ENCODE measurements at regions not wholly inside any gene's neighbourhood (a gene's known extent, or its start where the extent isn't known, plus 50 kb on each side); places are given as distances from the start of the nearest gene placed in this dataset.
"Not testable (repeated sequence)": the region's sequence is repeated elsewhere in the genome, so short reads cannot be mapped to it uniquely, and the experiment has no call there.

DNA sequence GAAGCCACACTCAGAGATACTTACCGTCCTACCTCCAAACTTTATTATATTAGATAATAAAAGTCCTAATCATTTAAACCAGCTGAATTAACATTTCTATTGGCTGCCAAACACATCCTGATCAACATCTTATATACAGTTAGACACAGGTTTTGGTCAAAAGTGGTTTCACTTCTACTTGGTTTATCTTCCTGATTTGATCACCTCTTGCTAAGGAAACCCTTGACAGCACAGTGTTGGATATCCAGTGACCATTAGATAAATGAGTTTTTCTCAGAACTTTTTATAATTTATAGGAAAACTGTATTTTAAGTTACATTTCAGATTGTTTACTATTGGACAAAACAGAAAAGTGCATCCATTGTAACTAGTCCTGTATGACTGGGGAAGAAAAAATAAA, 198.4 kb upstream of the NR2F2 start:
- no peak for DNase-seq (ENCODE audit: low spot score)

DNA sequence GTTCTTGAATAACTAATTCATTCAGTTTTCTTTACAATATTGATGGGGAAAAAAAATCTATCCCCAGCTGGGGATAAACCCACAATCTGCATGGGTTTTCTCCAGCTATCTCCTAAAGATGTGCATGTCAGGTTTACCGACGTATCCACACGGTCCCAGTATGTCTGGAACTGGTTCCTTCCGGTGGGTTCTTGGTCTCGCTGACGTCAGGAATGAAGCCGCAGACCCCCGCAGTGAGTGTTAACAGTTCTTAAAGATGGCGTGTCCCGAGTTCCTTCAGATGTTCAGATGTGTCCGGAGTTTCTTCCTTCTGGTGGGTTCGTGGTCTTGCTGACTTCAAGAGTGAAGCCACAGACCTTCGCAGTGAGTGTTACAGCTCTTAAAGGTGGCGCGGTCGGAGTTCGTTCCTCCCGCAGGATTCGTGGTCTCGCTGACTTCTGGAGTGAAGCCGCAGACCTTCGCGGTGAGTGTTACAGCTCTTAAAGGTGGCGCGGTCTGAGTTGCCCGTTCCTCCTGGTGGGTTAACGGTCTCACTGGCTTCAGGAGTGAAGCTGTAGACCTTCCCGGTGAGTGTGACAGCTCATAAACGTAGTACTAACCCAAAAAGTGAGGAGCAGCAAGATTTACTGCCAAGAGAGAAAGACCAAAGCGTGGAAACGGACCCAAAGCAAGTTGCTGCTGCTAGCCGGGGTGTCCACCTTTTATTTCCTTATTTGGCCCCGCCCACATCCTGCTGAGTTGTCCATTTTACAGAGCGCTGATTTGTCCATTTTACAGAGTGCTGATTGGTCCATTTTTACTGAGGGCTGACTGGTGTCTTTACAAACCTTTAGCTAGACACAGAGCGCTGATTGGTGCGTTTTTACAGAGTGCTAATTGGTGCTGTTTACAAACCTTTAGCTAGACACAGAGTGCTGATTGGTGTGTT, 195.1 kb upstream of the NR2F2 start:
- no peak for DNase-seq (ENCODE audit: low spot score)

DNA sequence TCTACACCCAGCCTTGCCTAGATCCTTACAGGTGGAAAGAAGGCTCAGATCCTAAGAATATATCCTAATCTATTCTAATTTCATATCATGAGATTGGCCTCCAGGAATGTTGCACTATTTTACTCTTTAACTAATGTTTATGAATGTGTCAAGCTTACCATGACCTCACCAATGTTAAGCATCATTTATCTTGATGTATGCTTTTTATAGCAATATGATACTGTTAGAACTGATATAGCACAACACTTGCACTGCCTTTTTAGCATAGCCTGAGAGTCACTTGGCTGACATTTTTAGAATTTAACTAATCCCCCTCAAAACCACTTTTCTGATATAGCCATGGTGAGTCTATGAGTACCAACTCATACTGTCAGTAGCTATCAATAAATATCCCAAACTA, 191.5 kb upstream of the NR2F2 start:
- no peak for DNase-seq (ENCODE audit: low spot score)

DNA sequence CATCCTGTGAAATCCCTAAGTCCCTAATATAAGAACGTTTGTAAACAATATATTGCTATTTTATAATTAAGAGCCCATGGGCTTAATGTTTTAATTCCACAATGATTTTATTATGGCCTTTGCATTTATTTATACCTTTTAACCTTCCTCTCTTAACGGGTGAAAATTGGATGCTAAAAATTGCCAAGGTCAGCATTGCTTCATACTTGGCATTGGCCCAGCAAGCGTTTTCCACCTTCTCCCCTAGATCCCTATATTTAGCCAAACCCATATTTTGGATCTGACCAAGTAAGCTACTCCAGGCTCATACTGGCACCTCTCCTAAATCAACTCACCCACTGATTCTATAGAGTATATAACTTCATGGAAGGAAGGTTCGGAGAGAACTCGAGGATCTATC, 188.0 kb upstream of the NR2F2 start:
- no peak for DNase-seq (ENCODE audit: low spot score)

DNA sequence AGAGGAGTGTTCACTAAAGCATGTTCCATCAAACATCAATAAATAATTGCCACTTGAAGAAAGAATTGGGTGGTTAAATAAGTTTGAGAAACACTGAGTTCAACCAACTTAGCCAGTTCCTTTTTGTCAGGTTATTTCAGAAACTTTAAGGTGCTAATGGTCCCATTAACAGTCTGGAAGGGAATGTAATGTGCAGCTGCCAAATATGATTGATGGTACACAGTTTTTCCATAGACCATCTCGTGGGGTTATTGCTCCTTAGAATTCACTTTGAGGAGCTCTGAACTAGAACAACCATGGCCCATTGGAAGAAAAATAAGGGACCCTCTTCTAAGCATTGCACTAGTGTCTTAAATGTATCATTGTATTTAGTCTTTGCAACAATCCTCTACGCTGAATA, 185.8 kb upstream of the NR2F2 start:
- DNase-seq (ENCODE audit: low spot score) = no peak

DNA sequence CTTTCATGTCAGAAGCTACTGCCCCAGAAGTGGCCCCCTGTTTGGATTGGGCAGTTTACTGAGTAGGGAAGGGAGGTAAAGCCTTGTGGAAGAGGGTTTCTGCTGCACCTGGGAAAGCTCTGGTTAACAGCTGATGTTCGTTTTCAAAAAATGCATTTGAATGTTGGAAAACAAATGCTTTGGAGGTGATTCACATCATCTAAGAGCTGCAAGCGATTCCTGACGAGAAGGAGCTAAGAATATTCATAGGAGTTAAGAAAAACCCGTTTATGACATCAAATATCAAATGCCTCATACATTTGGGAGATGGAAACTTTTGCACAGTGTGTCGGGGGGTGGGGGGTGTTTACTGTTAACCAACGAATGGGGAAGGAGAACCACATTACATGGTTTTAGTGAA, 183.8 kb upstream of the NR2F2 start:
- no peak for DNase-seq (ENCODE audit: low spot score)

DNA sequence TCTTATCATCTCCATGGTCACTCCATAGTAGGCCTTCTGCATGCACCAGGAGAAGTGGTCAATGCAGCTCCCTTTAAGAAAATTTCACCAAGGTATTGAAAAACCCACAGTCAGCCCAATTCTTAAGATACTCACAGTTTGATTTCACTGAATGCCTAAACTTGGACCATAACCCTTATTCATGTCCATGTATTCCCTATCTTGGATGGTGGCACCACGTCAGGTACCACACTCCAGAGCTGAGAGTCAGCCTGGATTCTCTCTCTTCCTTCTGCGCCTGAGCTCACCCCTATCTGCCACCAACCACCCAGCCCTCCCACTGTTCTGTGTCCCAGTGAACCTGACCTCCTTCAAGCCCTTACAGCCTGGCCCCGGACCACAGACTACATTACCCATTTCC, 183.2 kb upstream of the NR2F2 start:
- no peak for DNase-seq (ENCODE audit: low spot score)

DNA sequence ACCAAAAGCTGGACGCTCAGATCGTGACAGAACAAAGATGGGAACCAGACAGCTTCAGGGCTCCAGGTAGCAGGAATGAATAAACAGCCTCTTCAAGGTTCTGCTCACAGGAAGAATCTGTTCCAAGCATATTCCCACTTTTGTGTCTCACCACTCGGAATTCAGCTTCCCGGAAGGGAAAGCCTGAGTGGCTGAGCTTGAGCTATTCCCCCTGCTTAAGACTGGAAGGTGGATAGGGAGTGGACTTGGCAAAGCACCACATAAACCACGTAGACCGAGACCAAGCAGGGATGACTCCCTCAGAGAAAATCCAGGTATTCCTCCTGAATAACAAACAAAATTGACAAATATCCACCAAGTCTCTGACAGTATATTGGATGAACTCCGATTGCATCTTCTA, 180.2 kb upstream of the NR2F2 start:
- no peak for DNase-seq (ENCODE audit: low spot score)

DNA sequence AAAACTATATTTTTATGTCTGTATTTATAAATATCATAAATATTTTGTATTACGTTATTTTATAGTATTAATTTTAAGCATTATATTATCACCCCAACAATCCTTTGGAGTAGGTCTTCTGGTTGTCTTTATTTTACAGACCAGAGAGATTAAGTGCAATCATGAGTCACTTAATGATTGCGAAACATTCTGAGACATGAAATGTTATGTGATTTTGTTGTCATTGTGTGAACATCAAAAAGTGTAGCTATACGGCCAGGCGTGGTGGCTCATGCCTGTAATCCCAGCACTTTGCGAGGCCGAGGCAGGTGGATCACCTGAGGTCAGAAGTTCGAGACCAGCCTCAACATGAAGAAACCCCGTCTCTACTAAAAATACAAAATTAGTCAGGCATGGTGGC, 178.8 kb upstream of the NR2F2 start:
- peak; percentile 4 for DNase-seq (ENCODE audit: low spot score)

DNA sequence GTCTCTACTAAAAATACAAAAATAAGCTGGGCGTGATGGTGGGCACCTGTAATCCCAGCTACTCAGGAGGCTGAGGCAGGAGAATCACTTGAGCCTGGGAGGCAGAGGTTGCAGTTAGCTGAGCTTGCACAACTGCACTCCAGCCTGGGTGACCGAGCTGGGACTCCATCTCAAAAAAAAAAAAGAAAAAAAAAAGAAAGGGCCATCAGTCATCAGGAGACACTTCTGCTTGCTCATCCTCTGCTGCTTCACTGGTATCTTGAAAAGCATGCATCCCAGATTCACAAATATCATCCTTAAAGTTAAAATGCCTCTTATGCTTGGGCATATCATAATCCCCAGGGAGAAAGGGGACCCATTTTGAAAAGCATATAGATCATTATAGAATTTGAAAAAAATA, 176.6 kb upstream of the NR2F2 start:
- DNase-seq (ENCODE audit: low spot score) = no peak

DNA sequence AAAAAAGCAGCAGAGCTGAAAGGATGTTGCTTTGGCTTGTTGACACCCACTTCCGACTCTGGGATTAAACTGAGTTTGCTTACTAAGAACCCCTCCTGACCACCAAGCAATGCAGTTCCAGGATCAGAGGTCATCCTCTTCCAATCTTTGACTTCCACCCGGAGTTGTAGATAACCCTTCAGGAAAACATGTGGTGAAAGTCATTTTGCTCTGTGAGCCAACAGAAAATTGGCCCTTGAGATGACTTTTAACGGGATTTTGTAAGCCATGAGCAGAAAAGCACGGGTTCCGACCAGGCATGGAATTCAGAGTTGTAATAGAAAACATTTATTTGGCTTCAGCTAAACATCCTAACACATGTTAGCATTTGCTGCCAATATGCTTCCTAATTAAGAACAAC, 171.6 kb upstream of the NR2F2 start:
- no peak for DNase-seq (ENCODE audit: low spot score)

DNA sequence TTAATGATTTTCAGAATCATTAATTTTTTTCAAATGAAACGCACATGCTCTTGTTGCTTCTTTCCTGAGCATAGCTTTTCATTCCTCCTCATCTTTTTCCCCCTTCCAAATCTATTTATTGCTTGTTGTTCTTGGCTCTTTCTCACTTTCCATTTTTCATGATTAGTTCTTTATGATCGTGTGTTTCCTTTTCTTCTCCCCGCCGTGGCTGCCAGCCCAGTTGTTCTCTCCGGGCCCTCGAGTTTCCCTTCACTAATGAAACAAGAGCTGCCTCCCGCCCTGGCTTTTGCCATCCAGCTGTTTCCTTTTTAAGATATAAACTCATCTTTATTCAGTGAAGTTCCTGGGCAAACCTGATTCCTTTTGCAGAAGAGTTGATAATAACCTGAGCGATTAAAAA, 170.2 kb upstream of the NR2F2 start:
- no peak for DNase-seq (ENCODE audit: low spot score)

DNA sequence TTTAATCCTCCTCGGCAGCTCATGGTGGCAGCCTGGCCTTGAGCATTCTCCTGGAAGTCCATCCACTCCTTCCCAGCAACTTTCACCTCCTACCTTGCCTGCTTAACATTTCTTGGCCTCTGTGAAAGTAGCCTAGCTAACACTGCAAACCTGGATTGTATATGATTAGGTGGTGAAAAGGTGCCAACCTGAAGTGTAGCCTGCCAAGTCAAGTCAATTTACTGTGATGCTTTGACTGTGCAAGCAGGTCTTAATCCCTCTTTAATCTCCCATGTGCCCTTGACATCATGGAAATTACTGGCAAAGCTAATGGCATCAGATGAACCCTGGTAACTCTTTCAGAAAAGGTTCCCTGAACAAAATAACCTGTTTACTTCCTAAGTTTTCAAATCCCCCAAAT, 169.7 kb upstream of the NR2F2 start:
- no peak for DNase-seq (ENCODE audit: low spot score)

DNA sequence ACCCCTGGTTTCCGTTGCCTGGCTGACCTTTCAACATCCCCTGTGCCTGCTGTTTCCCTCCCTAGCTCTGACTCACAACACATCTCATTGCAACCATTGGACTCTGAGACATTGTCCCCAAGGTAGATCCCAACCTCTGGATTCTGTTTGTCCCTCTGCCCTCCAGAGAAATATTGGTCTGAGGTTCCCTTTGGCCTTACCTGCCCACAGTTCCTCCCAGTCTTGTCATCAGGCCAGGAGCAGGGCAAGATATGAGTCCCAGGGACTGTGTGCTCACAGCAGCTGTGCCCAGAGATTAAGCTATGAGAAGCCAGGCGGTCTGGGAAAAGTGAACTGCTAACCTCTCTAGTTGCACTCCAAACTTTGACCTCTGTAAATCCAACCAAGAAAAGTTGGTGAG, 168.2 kb upstream of the NR2F2 start:
- DNase-seq (ENCODE audit: low spot score) = no peak

DNA sequence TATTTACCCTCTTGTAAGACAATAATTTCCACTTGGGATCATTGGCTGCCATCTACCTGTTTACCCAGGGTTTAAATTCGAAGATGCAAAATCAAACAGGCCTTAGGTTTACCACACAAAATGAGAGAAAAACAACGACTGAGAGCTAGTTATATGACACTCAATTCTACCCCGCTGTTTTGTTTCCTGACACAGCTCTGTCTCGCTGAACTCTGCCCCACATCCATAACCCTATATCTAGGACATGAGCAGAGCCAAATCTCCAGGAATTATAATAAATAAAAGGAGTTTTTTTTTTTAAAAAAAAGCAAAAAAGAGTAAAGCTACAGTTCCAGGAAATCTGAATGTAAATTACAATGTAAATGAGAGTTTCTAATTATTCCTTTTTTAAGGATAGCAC, 165.4 kb upstream of the NR2F2 start:
- no peak for DNase-seq (ENCODE audit: low spot score)

DNA sequence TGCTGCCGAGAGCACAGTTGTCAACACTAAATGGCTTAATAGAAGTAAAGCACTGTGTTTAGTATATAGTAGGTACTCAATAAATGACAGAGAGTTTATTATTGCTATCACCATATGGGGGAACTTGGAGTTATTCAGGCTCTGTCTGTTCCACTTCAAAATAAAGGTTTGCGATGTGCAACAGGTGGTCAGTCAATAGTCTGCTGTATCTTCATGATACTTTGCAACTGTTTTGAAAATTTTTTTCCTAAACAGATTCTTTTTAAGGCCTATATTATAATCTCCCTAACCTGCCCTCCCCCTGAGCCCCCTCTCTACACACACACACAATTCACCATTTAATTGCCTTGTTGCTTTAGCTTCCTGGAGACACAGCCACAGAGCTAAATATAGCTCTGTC, 164.7 kb upstream of the NR2F2 start:
- no peak for DNase-seq (ENCODE audit: low spot score)

DNA sequence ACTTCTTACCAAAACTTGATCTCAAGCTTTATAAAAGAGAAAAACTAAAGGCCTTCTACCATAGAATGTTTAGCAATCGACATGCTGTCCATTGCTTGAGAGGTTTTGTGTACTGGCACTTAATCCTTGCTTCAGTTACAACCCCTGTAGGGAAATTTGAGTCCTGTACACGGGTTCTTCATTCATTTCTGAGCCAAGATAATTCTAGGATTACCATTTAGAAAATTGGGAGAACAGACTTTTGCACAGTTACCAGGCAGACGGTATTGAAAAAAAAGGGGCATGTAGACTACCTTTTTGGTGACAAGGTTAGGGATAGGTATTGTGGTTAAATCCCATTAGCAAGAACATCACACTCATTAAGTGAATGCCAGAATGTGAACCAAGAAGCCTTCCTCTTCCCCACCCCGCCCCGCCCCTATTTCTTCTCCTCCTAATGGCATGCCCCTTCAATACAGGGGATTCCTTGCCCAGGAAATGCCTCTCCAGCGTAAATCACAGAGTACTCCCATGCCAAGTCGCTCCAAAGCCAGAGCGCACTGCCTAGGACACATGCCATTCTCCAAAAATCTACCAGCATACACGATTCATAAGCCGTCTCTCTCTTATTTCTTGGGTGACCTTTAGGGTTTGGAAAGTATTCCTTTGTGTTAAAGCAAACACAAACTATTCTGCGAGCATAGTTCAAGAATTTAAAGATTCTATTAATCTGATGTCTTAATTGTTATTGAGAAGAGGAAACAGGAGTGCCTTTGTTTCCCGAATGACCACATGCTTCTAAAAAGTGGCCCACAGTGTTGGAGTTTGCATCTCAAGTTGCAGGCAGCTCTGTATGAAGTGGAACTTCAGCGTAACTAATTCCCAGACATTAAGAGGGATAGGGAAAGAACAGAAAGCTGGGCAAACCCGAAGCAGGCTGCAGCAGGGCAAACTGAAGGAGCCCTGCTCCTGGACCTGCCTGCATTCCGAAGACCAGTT, 164.0 kb upstream of the NR2F2 start:
- DNase-seq (ENCODE audit: low spot score) = no peak

DNA sequence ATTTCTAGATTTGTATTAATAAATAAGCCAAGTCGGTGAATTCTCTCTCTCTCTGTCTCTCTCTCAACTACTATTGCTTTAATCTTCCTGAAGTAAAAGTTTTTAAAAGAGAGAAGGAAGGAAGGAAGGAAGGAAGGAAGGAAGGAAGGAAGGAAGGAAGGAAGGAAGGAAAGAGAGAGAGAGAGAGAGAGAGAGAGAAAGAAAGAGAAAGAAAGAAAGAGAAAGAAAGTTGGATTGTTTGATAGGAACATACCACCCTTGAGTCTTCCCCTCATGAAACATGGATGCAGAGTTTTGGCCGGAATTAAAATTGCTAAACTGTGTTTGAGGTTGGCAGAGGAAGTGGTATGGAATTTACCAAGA, 159.9 kb upstream of the NR2F2 start:
- DNase-seq (ENCODE audit: low spot score) = not testable (repeated sequence)

DNA sequence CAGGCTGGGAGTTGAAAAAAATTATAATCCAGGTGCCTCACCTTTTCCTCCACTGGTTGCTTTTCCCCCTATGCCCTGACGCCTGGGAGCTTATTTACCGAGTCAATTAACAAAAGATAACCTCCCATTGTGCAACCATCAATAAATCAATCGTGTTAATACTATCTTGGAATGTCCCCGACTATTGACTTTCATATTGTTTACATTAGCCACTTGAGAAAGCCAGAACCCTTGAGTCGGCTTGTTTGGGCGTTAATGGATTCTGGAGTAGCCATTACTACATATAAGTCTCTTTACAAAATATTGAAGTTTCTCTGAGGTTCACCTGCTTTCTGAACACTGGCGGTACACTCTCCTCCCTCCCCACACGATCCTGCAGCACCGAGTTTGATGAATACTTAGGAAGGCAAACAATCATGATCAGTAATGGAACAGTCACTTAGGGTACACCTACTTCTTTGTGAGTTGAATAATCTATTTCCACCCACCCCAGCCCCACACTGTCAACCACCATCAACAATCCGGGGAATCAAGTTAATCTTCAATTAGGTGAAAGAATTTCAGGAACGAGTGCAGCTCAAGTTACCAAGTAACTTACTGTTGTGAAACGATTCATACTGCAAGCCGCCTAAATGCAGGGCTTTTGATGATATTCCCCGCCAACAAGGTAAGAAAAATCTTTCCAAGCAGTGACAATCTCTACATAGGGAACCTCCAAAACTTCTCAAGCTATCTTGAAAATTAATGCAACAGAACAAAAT, 159.3 kb upstream of the NR2F2 start:
- DNase-seq (ENCODE audit: low spot score) = no peak

DNA sequence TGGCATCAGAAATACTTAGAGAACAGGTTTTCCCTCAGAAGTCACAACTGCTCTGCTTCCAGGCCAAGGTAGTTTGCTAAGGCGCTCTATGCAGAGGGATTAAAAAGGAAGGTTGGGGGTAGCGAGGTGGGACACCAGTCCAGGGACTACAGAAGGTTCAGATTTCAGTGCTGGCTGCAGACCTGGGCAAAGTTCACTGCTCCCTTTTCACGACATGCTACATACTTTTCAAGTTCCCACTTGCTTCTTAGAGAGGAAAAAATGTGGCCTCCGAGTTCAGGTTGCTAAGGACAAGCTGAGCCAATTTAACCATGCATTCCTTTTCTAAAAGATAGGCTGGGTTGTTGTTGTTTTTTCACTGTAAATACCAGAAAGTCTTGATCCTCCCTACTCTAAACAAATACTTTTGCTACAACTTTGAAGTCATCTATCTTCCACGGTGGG, 158.6 kb upstream of the NR2F2 start:
- no peak for DNase-seq (ENCODE audit: low spot score)

DNA sequence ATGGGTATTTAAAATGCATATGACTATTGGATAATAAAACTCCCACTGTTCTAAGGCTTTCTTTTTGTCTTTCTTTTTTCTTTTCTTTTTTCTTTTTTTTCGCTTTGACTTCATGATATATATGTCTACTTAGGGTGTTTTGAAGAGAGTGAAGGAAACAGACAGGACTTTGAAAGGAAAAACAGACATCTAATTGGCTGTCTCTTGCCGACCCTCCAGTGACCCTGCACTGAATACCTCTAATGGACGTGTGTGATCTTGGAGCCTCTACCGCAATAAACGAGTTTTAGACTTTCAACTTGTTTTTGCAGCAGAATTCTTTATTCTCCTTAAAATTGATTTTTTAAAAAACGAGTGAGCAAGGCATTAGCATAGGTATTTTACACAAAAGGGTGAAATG, 158.1 kb upstream of the NR2F2 start:
- no peak for DNase-seq (ENCODE audit: low spot score)

DNA sequence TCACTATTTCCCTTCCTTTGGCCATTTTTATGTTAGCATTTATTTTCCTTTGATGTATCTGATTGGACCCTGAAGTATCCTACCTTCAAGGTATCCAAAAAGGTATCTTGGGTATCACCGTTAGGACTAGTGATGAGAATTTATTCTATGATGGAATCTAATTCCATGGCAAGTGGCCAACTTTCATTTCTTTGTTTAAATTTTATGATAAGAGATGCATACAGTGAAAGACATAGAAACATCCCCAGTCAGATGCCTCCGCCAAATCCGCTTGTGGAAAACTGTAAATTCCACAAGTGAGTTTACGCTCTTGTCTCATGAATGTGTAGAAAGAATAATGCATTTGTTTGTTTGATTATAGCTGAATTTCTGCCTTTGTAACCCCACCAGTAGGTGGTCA, 153.7 kb upstream of the NR2F2 start:
- DNase-seq (ENCODE audit: low spot score) = no peak
